GM23248 (cell line): ENCODE measurements at regions not wholly inside any gene's neighbourhood (a gene's known extent, or its start where the extent isn't known, plus 50 kb on each side); places are given as distances from the start of the nearest gene placed in this dataset.
A peak's percentile ranks its signal among the peaks of the same experiment; 100 is the strongest.

Source experiments
- DNase-seq: peaks from one replicate; pipeline ENCODE4 v3.0.0-alpha.2; 2015
- H2AFZ ChIP-seq: fragments of 200-600 bp; sonication (generic); 2 replicates; pipeline ENCODE4 v1.6.1; 2016; ENCODE audit warnings: antibody characterized with exemption
- H3F3A ChIP-seq: fragments of 200-600 bp; sonication (generic); 2 replicates; pipeline ENCODE4 v1.6.1; 2016; ENCODE audit warnings: mild to moderate bottlenecking, antibody characterized with exemption, mixed run types; ENCODE audit not compliant: insufficient read depth
- H3K27ac ChIP-seq: fragments of 200-600 bp; sonication (generic); 2 replicates; pipeline ENCODE4 v1.5.1; 2016; ENCODE audit warnings: mild to moderate bottlenecking
- H3K27me3 ChIP-seq: fragments of 200-600 bp; sonication (generic); replicated peaks from 2 replicates; pipeline ENCODE4 v1.6.1; 2016; ENCODE audit warnings: mild to moderate bottlenecking; ENCODE audit not compliant: insufficient read depth
- H3K36me3 ChIP-seq: fragments of 200-600 bp; sonication (generic); 2 replicates; pipeline ENCODE4 v1.6.1; 2016; ENCODE audit warnings: low read depth, mild to moderate bottlenecking
- H3K4me1 ChIP-seq: fragments of 200-600 bp; sonication (generic); 2 replicates; pipeline ENCODE4 v1.6.1; 2016; ENCODE audit warnings: mild to moderate bottlenecking; ENCODE audit not compliant: insufficient read depth
- H3K4me2 ChIP-seq: fragments of 200-600 bp; sonication (generic); one replicate; pipeline ENCODE4 v1.6.1; 2016; ENCODE audit warnings: mild to moderate bottlenecking; ENCODE audit not compliant: unreplicated experiment
- H3K4me3 ChIP-seq: fragments of 200-600 bp; sonication (generic); 2 replicates; pipeline ENCODE4 v1.5.1; 2016; ENCODE audit warnings: mild to moderate bottlenecking
- H3K79me2 ChIP-seq: fragments of 200-600 bp; sonication (generic); 2 replicates; pipeline ENCODE4 v1.6.1; 2016; ENCODE audit warnings: mild to moderate bottlenecking; ENCODE audit not compliant: insufficient read depth
- H3K9ac ChIP-seq: fragments of 200-600 bp; sonication (generic); 2 replicates; pipeline ENCODE4 v1.6.1; 2016; ENCODE audit warnings: mild to moderate bottlenecking
- H3K9me2 ChIP-seq: fragments of 200-600 bp; sonication (generic); 2 replicates; pipeline ENCODE4 v1.6.1; 2016; ENCODE audit warnings: mixed run types, mild to moderate bottlenecking, moderate library complexity; ENCODE audit not compliant: insufficient read depth
- H3K9me3 ChIP-seq: fragments of 200-600 bp; sonication (generic); one replicate; pipeline ENCODE4 v1.6.1; 2017; ENCODE audit warnings: low read depth
- H4K20me1 ChIP-seq: fragments of 200-600 bp; sonication (generic); 2 replicates; pipeline ENCODE4 v1.6.0; 2016; ENCODE audit not compliant: insufficient read depth
- EZH2 ChIP-seq: fragments of 200-600 bp; sonication (generic); IDR thresholded peaks from 2 replicates; pipeline ENCODE4 v1.6.1; 2018; ENCODE audit warnings: antibody characterized with exemption, mild to moderate bottlenecking; ENCODE audit not compliant: insufficient read depth, poor library complexity, severe bottlenecking
- EZH2phosphoT487 ChIP-seq: fragments of 200-600 bp; sonication (generic); IDR thresholded peaks from 2 replicates; pipeline ENCODE4 v1.6.1; 2018; ENCODE audit warnings: antibody characterized with exemption, moderate library complexity, mild to moderate bottlenecking, low read depth; ENCODE audit not compliant: insufficient read depth
- WGBS, 2 experiments: methylation state at CpG; one replicate each; pipeline ENCODE4 v1.1.6; 2015 to 2017; ENCODE audit warnings: low lambda C conversion rate in 2 of 2, low coverage in 1 of 2; ENCODE audit errors: missing lambda C conversion rate in 2 of 2; 5-methylcytosine and 5-hydroxymethylcytosine counted together
- in situ Hi-C: fragments of 300-500 bp; cut with MboI; formaldehyde crosslinking; loops from 2 replicates; pipeline ENCODE4 v1.15.0; 2020

DNA sequence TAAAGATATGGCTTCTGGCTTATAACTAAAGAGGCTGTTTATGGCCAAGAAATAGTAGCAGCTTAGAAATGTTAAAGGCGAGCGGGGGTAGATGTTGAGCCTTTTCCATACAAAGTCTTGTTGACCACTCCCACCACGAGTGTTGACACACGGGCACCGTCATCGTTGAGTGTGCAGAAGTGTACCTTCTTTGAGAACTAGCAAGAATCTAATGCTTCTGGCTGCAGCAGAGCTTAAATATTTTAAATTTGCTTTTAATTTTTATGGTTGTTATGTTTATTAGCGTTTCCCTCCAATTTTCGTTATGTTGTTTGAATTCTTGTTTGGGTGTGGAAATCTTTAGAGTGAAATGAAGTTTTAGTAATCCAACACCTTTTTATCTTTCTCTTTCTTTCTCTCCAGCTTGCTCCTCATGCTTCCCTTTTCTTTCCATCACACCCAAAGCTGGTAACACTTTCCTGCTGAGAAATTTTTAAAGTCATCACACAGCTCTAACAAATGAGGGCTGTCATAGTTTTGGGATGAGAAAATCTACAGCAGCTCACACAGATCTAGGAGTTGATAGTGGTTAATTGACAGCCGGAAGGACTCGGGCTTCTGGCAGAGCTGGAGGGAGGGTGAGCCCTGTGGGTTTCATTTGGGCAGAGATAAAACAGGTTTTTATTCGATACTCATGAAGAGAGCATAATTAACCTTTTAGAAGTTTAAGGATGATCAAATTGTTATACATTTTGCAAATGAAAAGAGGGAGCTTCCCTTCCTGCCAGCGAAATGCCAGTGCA is 120.1 kb upstream of the ZNF608 start:
- 72 to 74% methylated on average over 12 of the region's 12 CpGs for WGBS, 2 experiments
- no peaks in the 10 kb centered on the region for H3K27me3 ChIP-seq
- peaks cover 48% of the 10 kb centered on the region for H3K4me1 ChIP-seq
- TF ChIP-seq EZH2phosphoT487, result no peak
- TF ChIP-seq EZH2, result no peak
- peak; percentile 22 for DNase-seq
- no peaks in the 10 kb centered on the region for H3K9me3 ChIP-seq
- H3K27ac ChIP-seq, result peak overlapping the region; percentile 70
- peak overlapping the region; percentile 33; the same call in 1 of the 2 replicates for H3K4me3 ChIP-seq
- peaks cover 5% of the 10 kb centered on the region; the same call in 1 of the 2 replicates for H3K9me2 ChIP-seq
- peak overlapping the region; percentile 55 for H2AFZ ChIP-seq
- H3K9ac ChIP-seq, result no peak overlapping the region; the same call in 1 of the 2 replicates
- H3K4me2 ChIP-seq, result peak overlapping the region; percentile 75
- no peaks in the 10 kb centered on the region for H3K36me3 ChIP-seq
- H3F3A ChIP-seq, result peaks cover 23% of the 10 kb centered on the region
- in situ Hi-C loops, result no loop called here
- H4K20me1 ChIP-seq, result no peaks in the 10 kb centered on the region
- H3K79me2 ChIP-seq, result no peaks in the 10 kb centered on the region

DNA sequence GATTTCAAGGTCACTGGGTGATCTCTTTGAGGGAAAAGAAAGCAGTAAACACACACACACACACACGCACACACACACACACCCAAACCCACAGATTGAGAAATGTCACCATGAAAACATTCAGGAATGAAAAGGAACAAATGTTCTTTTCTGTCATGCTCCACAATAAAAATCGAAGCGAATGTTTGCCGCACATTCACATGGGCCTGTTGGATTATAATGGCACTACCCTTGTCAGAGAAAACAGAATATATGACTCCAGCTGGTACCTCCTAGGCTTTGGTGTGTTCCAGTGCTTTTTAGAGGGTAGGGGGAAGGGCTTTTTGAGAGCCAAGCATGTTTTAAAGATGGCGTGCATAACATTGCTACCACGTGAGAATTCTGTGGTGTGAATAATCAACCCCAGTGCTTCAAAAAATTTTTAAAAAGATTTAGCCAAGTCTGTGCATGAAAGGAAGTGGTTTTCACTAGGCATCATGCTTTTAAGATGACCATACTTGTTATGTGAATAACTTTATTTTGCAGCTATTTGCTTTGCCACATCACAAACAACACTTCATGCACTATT is 120.8 kb upstream of the ZNF608 start:
- WGBS, 2 experiments, result 5 to 7% methylated on average over 6 of the region's 6 CpGs
- H4K20me1 ChIP-seq, result no peaks in the 10 kb centered on the region
- H3F3A ChIP-seq, result peaks cover 23% of the 10 kb centered on the region
- H3K79me2 ChIP-seq, result no peaks in the 10 kb centered on the region
- peaks cover 55% of the 10 kb centered on the region for H3K4me1 ChIP-seq
- H3K9ac ChIP-seq, result peak overlapping the region; percentile 11; the same call in 1 of the 2 replicates
- H3K9me3 ChIP-seq, result no peaks in the 10 kb centered on the region
- TF ChIP-seq EZH2phosphoT487 (no peak), EZH2 (no peak)
- peak overlapping the region; percentile 33 for H3K4me3 ChIP-seq
- peak overlapping the region; percentile 55 for H2AFZ ChIP-seq
- peak overlapping the region; percentile 70 for H3K27ac ChIP-seq
- H3K4me2 ChIP-seq, result peak overlapping the region; percentile 75
- H3K27me3 ChIP-seq, result no peaks in the 10 kb centered on the region
- peaks cover 5% of the 10 kb centered on the region; the same call in 1 of the 2 replicates for H3K9me2 ChIP-seq
- no peaks in the 10 kb centered on the region for H3K36me3 ChIP-seq
- DNase-seq, result peak; percentile 90
- in situ Hi-C loops, result no loop called here

DNA sequence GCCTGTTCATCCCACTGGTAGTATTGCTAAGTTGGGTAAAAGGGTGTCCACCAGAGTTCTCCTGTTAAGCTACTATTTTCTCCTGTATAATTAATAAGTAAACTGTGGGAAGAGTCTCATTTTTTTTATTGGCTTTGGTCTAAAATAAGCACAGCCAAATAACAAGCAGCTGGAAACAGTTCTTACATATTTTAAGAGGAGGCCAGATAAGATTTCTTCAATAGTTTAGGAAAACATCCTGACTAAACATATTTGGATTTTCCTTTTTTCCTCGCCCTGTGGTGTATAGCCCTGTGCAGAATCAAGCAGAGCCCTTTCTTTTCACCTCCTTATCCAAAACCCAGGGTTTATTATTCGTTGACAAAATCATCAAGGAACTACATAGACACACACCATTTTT is 122.2 kb upstream of the ZNF608 start:
- H3K4me2 ChIP-seq, result no peak overlapping the region
- H3K79me2 ChIP-seq, result no peaks in the 10 kb centered on the region
- WGBS, 2 experiments, result 54 to 57% methylated on average over 2 of the region's 2 CpGs
- no peaks in the 10 kb centered on the region for H3K9me3 ChIP-seq
- no peaks in the 10 kb centered on the region for H3K36me3 ChIP-seq
- H3K27me3 ChIP-seq, result no peaks in the 10 kb centered on the region
- H3F3A ChIP-seq, result peaks cover 23% of the 10 kb centered on the region
- H3K4me3 ChIP-seq, result no peak overlapping the region
- TF ChIP-seq EZH2, result no peak
- in situ Hi-C loops, result no loop called here
- no peak overlapping the region for H3K9ac ChIP-seq
- H3K27ac ChIP-seq, result no peak overlapping the region
- H3K4me1 ChIP-seq, result peaks cover 55% of the 10 kb centered on the region
- H3K9me2 ChIP-seq, result peaks cover 5% of the 10 kb centered on the region; the same call in 1 of the 2 replicates
- H4K20me1 ChIP-seq, result no peaks in the 10 kb centered on the region
- no peak overlapping the region for H2AFZ ChIP-seq
- no peak for DNase-seq

DNA sequence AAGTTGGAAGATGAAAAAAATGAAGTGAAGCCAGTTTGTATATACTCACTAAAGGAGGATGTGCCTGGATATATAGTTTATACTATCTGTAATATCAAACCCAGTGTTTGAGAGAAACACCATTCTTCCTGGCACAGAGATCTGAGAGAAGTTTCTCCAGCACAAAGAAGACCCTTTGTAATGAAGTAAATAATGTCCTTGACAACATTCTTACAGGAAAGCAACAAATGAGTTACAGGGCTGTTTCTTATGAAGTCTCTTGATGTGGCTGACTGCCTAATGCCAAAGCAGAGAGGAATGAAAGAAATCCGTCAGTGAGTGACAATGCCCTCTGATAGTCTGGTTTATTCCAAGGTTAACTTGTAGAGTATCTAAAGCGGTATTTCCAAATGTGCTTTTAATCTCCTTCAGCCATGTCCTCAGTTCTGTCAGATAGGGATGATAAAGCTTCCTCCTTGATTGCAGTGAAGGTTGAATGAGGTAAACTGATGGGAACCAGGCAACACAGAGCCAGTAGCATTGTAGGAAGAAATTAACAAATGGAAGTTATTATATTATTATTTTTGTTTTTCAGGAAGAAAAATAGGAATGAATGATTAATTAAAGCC is 123.1 kb upstream of the ZNF608 start:
- in situ Hi-C loops, result no loop called here
- 61 to 67% methylated on average over 2 of the region's 2 CpGs for WGBS, 2 experiments
- H2AFZ ChIP-seq, result no peak overlapping the region

More for the DNA sequence above, 123.1 kb upstream of the ZNF608 start:
- Histone ChIP-seq H3K27ac (no peak overlapping the region), H3K9me3 (no peaks in the 10 kb centered on the region), H3K9me2 (peaks cover 5% of the 10 kb centered on the region; the same call in 1 of the 2 replicates), H3K27me3 (no peaks in the 10 kb centered on the region), H4K20me1 (no peaks in the 10 kb centered on the region), H3K4me1 (peaks cover 55% of the 10 kb centered on the region), H3K4me3 (no peak overlapping the region), H3K79me2 (no peaks in the 10 kb centered on the region), H3K9ac (no peak overlapping the region), H3F3A (peaks cover 23% of the 10 kb centered on the region), H3K4me2 (no peak overlapping the region), H3K36me3 (no peaks in the 10 kb centered on the region)
- DNase-seq, result no peak
- TF ChIP-seq EZH2phosphoT487 (no peak), EZH2 (no peak)
